CD14-positive monocyte (primary cell): ENCODE measurements at regions not wholly inside any gene's neighbourhood (a gene's known extent, or its start where the extent isn't known, plus 50 kb on each side); places are given as distances from the start of the nearest gene placed in this dataset.
A peak's percentile ranks its signal among the peaks of the same experiment; 100 is the strongest.

Experiments used
- DNase-seq, 3 donors: peaks; one replicate each; pipeline ENCODE4 v3.0.0-alpha.2; 2011 to 2022
- H2AFZ ChIP-seq: 2 replicates; pipeline ENCODE4 v1.6.0; 2012; ENCODE audit warnings: mild to moderate bottlenecking, low read depth, low read length, inconsistent platforms; ENCODE audit not compliant: insufficient read depth, poor library complexity, severe bottlenecking
- H3K27ac ChIP-seq, 2 donors: 1 replicate in 1 of 2; 2 replicates in 1 of 2; pipeline ENCODE4 v1.5.1; 2012 to 2013; ENCODE audit warnings: low read length in 2 of 2, control low read depth in 1 of 2, inconsistent platforms in 1 of 2, low read depth in 1 of 2, mild to moderate bottlenecking in 1 of 2
- H3K27me3 ChIP-seq, 2 donors: one replicate each; pipeline versions ENCODE4 v1.6.0 to v1.6.1; 2011 to 2013; ENCODE audit warnings: low read length in 2 of 2; ENCODE audit not compliant: control insufficient read depth in 2 of 2, insufficient read depth in 2 of 2
- H3K36me3 ChIP-seq, 2 donors: replicated peaks in 1 of 2; 1 replicate in 1 of 2; 2 replicates in 1 of 2; pipeline versions ENCODE4 v1.5.1 to v1.6.1; 2012 to 2013; ENCODE audit warnings: low read length in 2 of 2, control low read depth in 1 of 2, inconsistent platforms in 1 of 2, mild to moderate bottlenecking in 1 of 2; ENCODE audit not compliant: insufficient read depth in 2 of 2, control insufficient read depth in 1 of 2
- H3K4me1 ChIP-seq, 2 donors: 1 replicate in 1 of 2; 2 replicates in 1 of 2; pipeline versions ENCODE4 v1.5.1 to v1.6.1; 2012 to 2013; ENCODE audit warnings: low read length in 2 of 2, control low read depth in 1 of 2, inconsistent platforms in 1 of 2, mild to moderate bottlenecking in 1 of 2, moderate library complexity in 1 of 2; ENCODE audit not compliant: insufficient read depth in 2 of 2, control insufficient read depth in 1 of 2
- H3K4me2 ChIP-seq: replicated peaks from 2 replicates; pipeline ENCODE3; 2012; ENCODE audit warnings: low read length, moderate library complexity, mild to moderate bottlenecking; ENCODE audit not compliant: poor library complexity, severe bottlenecking; ENCODE audit errors: extremely low read depth
- H3K4me3 ChIP-seq, 3 experiments: fragments of 200-600 bp in 1 of 3; sonication (generic) in 1 of 3; replicated peaks in 1 of 3; 1 replicate in 2 of 3; 2 replicates in 1 of 3; pipeline ENCODE4 v1.5.1; 2011 to 2013; ENCODE audit warnings: low read length in 3 of 3, mild to moderate bottlenecking in 3 of 3, control low read depth in 2 of 3, low read depth in 2 of 3, inconsistent platforms in 1 of 3, moderate library complexity in 1 of 3
- H3K79me2 ChIP-seq: 2 replicates; pipeline ENCODE4 v1.6.0; 2012; ENCODE audit warnings: mild to moderate bottlenecking, control low read depth, inconsistent platforms, low read length, moderate library complexity; ENCODE audit not compliant: insufficient read depth
- H3K9ac ChIP-seq: 2 replicates; pipeline ENCODE4 v1.6.0; 2017; ENCODE audit warnings: low read length, mild to moderate bottlenecking; ENCODE audit not compliant: insufficient read depth, poor library complexity, severe bottlenecking
- H3K9me3 ChIP-seq, 2 donors: replicated peaks in 1 of 2; 1 replicate in 1 of 2; 2 replicates in 1 of 2; pipeline versions ENCODE4 v1.5.1 to v1.6.1; 2012 to 2013; ENCODE audit warnings: low read length in 2 of 2, control low read depth in 1 of 2; ENCODE audit not compliant: control insufficient read depth in 1 of 2, insufficient read depth in 1 of 2
- H4K20me1 ChIP-seq: 2 replicates; pipeline ENCODE4 v1.6.0; 2012; ENCODE audit warnings: mild to moderate bottlenecking, low read length, control low read depth, moderate library complexity; ENCODE audit not compliant: insufficient read depth
- H3K27ac Mint-ChIP-seq, 7 donors: one replicate each; pipeline ENCODE4 v1.8.0; 2020; ENCODE audit warnings: mild to moderate bottlenecking in 7 of 7, mixed read lengths in 7 of 7, moderate library complexity in 6 of 7, inconsistent platforms in 2 of 7
- H3K27me3 Mint-ChIP-seq, 3 donors: one replicate each; pipeline ENCODE4 v1.8.0; 2021 to 2022; ENCODE audit warnings: low read depth in 3 of 3, mild to moderate bottlenecking in 3 of 3, mixed read lengths in 3 of 3, moderate library complexity in 3 of 3, inconsistent platforms in 1 of 3
- H3K36me3 Mint-ChIP-seq, 2 donors: one replicate each; pipeline ENCODE4 v1.8.0; 2020; ENCODE audit warnings: mixed read lengths in 2 of 2, inconsistent platforms in 1 of 2, mild to moderate bottlenecking in 1 of 2
- H3K4me1 Mint-ChIP-seq: one replicate; pipeline ENCODE4 v1.8.0; 2020; ENCODE audit warnings: mild to moderate bottlenecking, mixed read lengths
- H3K4me3 Mint-ChIP-seq, 2 donors: one replicate each; pipeline ENCODE4 v1.8.0; 2020; ENCODE audit warnings: mild to moderate bottlenecking in 2 of 2, mixed read lengths in 2 of 2, moderate library complexity in 1 of 2
- H3K9me3 Mint-ChIP-seq, 7 donors: one replicate each; pipeline ENCODE4 v1.8.0; 2020 to 2022; ENCODE audit warnings: mixed read lengths in 7 of 7, mild to moderate bottlenecking in 6 of 7, moderate library complexity in 6 of 7, inconsistent platforms in 2 of 7
- CTCF ChIP-seq: fragments of 200-600 bp; IDR thresholded peaks from one replicate; pipeline ENCODE4 v1.8.0; 2022; ENCODE audit warnings: antibody characterized with exemption, mild to moderate bottlenecking
- WGBS: methylation state at CpG from one replicate; pipeline ENCODE4 v1.1.5; 2013; ENCODE audit warnings: missing lambda C conversion rate; ENCODE audit not compliant: insufficient coverage; 5-methylcytosine and 5-hydroxymethylcytosine counted together
- intact Hi-C, 2 donors: fragments of 100-400 bp; cut with micrococcal nuclease; formaldehyde crosslinking; loops; one replicate each; pipeline versions ENCODE4 v1.15.0 to v1.15.1; 2023

GRCh38 chr14:96961895-96962294 is 164.7 kb downstream of the VRK1 start:
- DNase-seq: no peak
- Mint-ChIP-seq H3K9me3 (peaks cover 14 to 34% (median 24%) of the 10 kb centered on the region in 7 donors), H3K27me3 (peaks cover 1 to 6% (median 5%) of the 10 kb centered on the region in 3 donors), H3K27ac (peak overlapping the region; percentile 0 to 89 (median 69)), H3K4me3 (peak overlapping the region in 1 of 2 donors; percentile 57), H3K4me1 (peaks cover 32% of the 10 kb centered on the region), H3K36me3 (peaks cover 3 to 5% of the 10 kb centered on the region in 2 donors)
- Histone ChIP-seq H3K9ac (no peak overlapping the region), H3K79me2 (no peaks in the 10 kb centered on the region), H3K4me1 (peaks cover 32 to 35% of the 10 kb centered on the region in 2 donors), H3K27me3 (peaks cover 0 to 3% of the 10 kb centered on the region in 2 donors), H3K9me3 (peaks cover 20 to 33% of the 10 kb centered on the region in 2 donors), H4K20me1 (no peaks in the 10 kb centered on the region), H3K36me3 (no peaks in the 10 kb centered on the region), H2AFZ (peak overlapping the region; percentile 33), H3K4me3 (peak overlapping the region in 1 of 3 experiments; percentile 59), H3K4me2 (peak overlapping the region; percentile 56), H3K27ac (peak overlapping the region; percentile 22 to 69)
- TF ChIP-seq CTCF: no peak
- WGBS: 38% methylated on average over 1 of the region's 2 CpGs
- intact Hi-C loops: no loop called here

- no peaks in the 10 kb centered on the region for H3K36me3 ChIP-seq
- TF ChIP-seq CTCF: no peak
- H3K27ac Mint-ChIP-seq: peak overlapping the region; percentile 37 to 89 (median 69)
- H3K4me1 Mint-ChIP-seq: peaks cover 32% of the 10 kb centered on the region
- H3K27ac ChIP-seq: peak overlapping the region; percentile 22 to 69
- peaks cover 32 to 35% of the 10 kb centered on the region in 2 donors for H3K4me1 ChIP-seq
- H3K4me3 Mint-ChIP-seq: peak overlapping the region in 1 of 2 donors; percentile 60
- WGBS: 0% methylated on average over 2 of the region's 2 CpGs
- peaks cover 0 to 5% of the 10 kb centered on the region in 2 donors for H3K27me3 ChIP-seq
- intact Hi-C loops: no loop called here
- H3K4me2 ChIP-seq: peak overlapping the region; percentile 56
- H3K9ac ChIP-seq: no peak overlapping the region
- H3K79me2 ChIP-seq: no peaks in the 10 kb centered on the region
- H3K9me3 ChIP-seq: peaks cover 25 to 35% of the 10 kb centered on the region in 2 donors
- peaks cover 3 to 5% of the 10 kb centered on the region in 2 donors for H3K36me3 Mint-ChIP-seq
- H3K27me3 Mint-ChIP-seq: peaks cover 1 to 6% (median 2%) of the 10 kb centered on the region in 3 donors
- DNase-seq: peak; percentile 49 to 58 (median 55)
- H4K20me1 ChIP-seq: no peaks in the 10 kb centered on the region
- peak overlapping the region; percentile 33 for H2AFZ ChIP-seq
- H3K4me3 ChIP-seq: peak overlapping the region in 1 of 3 experiments; percentile 59
- peaks cover 13 to 36% (median 24%) of the 10 kb centered on the region in 7 donors for H3K9me3 Mint-ChIP-seq
Observed at GRCh38 chr14:96962337-96962736, 165.2 kb downstream of the VRK1 start.
